Activated effector memory CD4-positive, alpha-beta T cell treated with Interleukin-2 at 50 U/mL for 16 hours (primary cell): ENCODE measurements at regions not wholly inside any gene's neighbourhood (a gene's known extent, or its start where the extent isn't known, plus 50 kb on each side); places are given as distances from the start of the nearest gene placed in this dataset.
"Not testable (repeated sequence)": the region's sequence is repeated elsewhere in the genome, so short reads cannot be mapped to it uniquely, and the experiment has no call there.

Experiments
- DNase-seq: peaks from one replicate; pipeline ENCODE4 v3.0.0-alpha.2; 2020

- DNase-seq: no peak
These were observed 606.4 kb downstream of the ZNF608 start for GRCh38 chr5:124140060-124140459.

- DNase-seq: no peak
These were observed 607.0 kb downstream of the ZNF608 start for GRCh38 chr5:124139477-124139876.

DNA sequence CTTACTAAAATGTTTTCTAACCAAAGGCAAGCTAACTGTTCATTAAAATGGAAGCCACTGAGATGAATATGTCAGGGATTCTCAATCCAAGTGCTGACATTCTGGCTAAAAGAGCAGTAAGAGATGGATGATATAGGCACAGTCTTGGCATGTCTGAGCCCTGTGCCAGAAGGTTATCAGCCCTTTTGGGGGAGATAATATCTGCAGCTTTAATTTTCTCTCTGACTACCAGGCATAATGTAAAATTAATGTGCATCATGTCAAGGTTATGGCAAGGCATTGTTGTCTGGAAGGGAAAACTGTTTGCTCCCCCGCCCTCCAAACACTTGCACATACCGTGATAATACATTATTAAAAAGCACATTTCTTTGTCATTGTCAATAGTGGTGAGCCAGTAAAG is 609.8 kb downstream of the ZNF608 start:
- DNase-seq: no peak

- DNase-seq: no peak
These were observed 611.5 kb downstream of the ZNF608 start for GRCh38 chr5:124134941-124135340.

- DNase-seq: no peak
These were observed 613.0 kb downstream of the ZNF608 start for GRCh38 chr5:124133406-124133805.

DNA sequence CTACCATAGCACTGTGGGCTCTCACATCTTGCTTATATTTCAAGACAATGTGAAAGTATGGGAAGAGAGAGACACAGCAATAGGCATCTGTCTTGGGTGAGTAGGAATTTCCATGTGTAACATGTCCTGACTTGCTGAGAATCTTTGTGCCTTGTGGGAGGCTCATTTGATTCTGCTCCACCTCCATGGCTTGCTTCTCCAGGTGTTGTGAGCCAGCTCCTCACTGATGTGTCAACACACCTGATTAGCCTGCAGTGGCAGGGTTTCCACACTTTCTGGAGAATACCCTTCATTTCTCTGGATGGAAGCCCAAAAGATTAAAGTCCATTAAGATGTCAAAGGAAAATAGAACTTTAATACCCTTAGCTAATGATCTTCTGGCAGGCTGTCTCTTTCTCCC is 613.6 kb downstream of the ZNF608 start:
- no peak for DNase-seq

DNA sequence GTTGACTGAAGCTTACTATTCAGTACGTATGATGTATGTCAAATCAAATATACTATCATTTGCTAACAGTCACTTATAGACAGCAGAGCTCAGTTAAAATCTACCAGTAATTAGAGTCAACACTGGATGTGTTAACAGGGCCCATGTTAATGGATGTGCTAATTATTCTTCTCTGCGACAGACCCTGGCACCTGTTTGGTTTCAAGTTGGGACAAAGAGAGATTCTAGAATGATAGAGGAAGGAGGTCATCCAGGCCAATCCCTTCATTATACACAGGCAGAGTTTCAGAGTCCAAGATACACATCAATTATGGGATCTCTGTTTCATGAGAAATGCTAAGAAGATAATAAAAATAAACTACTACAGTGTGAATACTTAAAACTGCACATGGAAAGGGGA is 615.0 kb downstream of the ZNF608 start:
- no peak for DNase-seq

GRCh38 chr5:124130816-124131215 is 615.6 kb downstream of the ZNF608 start:
- no peak for DNase-seq

- DNase-seq: no peak
These were observed 616.9 kb downstream of the CSNK1G3 start for GRCh38 chr5:124128867-124129266.

GRCh38 chr5:124126504-124127217 is 614.7 kb downstream of the CSNK1G3 start:
- DNase-seq: no peak

DNA sequence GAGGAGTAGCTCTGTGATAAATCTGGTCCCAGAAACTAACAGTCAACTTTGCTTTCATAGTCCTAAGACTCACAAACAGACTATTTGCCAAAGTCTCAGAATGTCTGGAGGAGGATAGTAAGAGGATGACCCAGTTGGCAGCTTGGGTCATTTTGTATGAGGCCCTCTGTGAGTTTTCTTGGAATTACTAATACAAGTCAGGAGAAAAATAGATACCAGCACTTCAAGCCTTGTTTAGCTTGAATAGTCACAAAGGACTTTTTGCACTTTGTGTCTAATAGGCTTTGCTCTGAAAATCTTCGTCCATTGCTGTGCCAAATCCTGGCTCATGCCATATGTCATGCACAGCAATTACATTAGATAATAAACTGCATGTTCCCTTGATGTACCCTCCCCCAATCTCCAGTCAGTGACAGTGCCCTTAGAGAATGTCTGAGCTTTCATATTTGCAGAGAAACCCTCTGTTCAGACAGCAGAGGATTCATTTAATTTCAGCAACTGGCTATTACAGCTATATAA is 612.8 kb downstream of the CSNK1G3 start:
- DNase-seq: no peak

GRCh38 chr5:124121198-124121597 is 609.2 kb downstream of the CSNK1G3 start:
- DNase-seq: no peak

DNA sequence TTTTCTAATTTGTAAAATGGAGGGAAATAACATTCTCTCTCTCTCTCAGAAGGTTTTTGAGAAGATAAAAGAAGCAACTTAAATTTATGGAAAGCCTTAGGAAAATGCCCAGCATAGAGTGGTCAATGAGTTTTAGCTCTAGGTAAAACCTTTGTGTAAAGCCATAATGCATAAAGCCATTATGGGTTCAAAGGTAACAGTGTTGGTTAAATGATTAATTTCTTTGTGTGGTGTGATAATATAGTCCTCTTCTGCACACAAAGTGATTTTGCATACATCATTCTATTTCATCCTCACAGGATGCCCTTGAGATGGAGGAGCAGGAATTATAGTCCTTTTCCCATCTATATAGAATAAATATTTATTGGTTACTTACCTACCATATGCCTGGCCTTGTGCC is 602.9 kb downstream of the CSNK1G3 start:
- DNase-seq: no peak

GRCh38 chr5:124111886-124112285 is 599.9 kb downstream of the CSNK1G3 start:
- DNase-seq: no peak

DNA sequence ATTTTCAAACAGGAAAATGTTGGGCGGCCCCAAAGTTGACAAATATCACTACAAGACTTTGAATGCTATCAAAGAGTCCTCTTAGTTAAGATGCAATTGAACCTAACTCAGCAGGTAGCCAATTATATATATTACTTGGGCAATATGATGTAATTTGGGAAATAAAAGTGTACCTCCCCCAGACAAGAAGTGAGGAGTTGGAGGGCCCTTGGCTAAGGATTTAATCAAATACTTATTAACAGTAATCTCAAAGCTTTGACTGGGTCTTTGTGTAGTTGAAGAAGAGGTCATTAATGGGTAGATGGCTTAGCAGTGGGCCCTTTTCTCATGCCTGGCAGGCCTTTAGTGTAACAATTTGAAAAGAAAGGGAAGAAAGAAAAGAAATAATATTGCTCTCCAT is 599.0 kb downstream of the CSNK1G3 start:
- DNase-seq: no peak

DNA sequence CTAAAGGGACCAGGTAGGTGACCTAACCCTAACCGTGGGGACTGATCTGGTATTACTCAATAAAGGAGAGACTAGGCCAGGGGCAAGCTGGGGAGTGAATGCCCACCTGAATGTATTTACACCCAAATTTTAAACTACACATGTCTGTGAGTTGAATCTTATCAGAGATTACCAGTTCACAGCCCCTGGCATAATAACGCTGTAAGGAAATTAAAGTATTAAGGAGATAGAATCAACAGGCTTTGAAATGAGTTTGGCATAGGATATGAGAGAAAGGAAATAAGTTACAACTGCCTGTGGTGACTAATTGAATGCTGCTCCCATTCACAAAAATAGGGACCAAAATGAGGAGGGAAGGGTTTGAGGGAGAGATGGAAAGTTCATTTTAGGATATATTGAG is 593.3 kb downstream of the CSNK1G3 start:
- no peak for DNase-seq

DNA sequence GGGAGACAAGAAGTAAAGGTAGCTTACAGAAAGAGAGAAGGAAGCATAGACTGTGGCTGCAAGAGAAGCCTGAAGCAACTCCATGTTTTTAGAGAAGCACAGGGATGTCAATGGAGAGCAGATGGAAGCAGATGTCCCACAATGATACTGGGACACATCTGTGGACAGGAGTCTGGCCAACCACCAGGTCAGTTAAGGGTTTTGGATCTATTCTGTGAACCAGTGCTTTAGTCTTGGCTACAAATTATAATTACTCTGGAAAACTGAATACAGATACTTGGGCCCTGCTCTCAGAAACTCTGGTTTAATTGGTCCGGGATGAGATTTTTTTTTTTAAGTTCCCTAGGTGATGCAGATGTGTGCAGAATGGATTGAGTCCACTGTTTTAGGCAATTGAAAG is 592.8 kb downstream of the CSNK1G3 start:
- DNase-seq: no peak

DNA sequence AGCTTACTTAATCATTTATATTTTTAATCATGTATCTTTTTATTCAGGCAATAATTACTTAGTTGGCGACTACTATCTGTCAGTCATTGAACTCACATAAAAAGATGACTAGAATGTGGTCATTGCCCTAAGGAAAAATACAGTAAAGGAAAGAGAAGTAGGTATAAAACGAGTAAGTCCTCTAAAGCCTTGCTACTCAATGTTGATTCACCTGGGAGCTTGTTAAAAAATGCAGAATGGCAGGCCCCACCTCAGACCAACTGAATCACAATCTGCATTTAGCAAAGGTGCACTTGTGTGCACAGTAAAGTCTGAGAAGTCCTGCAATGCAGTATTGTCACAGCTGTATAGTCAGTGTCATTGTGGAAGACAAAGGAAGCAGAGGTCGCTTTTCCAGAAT is 592.4 kb downstream of the CSNK1G3 start:
- no peak for DNase-seq

- no peak for DNase-seq
These were observed 591.7 kb downstream of the CSNK1G3 start for GRCh38 chr5:124103671-124104070.

DNA sequence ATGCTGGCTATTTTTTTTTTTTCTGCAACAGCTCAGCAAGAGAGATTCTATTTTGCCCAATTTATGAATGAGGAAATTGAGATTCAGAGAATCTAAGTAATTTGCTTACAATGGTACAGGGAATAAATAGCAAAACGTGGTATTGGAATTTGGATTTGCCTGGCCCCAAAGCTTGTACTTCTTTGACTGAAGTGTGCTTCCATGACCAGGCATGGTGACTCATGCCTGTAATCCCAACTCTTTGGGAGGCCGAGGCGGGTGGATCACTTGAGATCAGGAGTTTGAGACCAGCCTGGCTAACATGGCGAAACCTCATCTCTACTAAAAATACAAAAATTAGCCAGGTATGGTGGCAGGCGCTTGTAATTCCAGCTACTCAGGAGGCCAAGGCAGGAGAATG is 591.1 kb downstream of the CSNK1G3 start:
- not testable (repeated sequence) for DNase-seq

DNA sequence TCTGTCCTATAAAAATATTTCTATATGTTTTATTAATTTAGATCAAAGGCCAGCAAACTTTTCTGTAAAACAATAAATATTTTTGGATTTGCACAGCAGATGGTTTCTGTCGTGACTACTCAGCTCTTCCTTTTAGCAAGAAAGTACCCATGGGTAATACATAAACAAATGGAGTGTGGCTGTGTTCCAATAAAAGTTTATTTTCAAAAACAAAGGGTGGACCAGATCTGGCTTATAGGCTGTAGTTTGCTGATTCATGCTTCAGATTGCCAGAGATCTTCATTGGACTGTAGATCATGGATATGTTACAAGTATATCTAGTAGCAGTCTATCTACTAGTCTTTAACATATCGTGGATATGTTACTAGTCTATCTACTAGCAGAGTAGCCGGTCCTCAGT is 590.5 kb downstream of the CSNK1G3 start:
- DNase-seq: no peak

DNA sequence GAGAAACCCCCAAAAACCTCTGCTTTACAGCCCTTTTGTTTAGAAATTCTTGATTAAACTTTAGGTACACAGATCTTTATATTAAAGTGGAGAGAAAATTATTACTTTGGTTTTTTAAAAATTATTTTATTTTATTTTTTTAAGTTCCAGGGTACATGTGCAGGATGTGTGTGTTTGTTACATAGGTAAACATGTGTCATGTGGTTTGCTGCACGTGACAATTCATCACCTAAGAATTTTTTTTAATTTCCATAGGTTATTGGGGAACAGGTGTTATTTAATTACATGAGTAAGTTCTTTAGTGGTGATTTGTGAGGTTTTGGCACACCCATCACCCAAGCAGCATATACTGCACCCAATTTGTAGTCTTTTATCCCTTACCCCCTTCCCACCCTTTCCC is 581.7 kb downstream of the CSNK1G3 start:
- DNase-seq: no peak

DNA sequence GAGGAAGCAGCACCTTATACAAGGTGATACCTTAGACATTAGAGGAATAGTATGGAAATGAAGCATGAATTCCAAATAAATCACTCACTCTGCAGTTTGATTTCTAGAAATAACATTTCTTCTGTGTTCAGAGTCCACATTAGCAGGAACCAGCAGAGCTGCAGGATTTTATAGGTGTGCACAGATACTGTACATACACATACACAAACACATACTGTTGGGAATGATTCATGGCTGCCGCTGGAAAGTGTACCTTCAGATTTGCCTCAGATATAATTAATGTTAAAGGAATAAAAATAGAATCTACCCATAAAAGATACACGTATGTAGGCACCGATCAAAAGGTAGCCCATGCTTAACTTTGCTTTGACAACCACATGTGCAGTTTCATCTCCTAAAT is 578.1 kb downstream of the CSNK1G3 start:
- no peak for DNase-seq

GRCh38 chr5:124089578-124089977 is 577.6 kb downstream of the CSNK1G3 start:
- DNase-seq: no peak
